ENCODE measurements at regions not wholly inside any gene's neighbourhood (a gene's known extent, or its start where the extent isn't known, plus 50 kb on each side); places are given as distances from the start of the nearest gene placed in this dataset.

DNA sequence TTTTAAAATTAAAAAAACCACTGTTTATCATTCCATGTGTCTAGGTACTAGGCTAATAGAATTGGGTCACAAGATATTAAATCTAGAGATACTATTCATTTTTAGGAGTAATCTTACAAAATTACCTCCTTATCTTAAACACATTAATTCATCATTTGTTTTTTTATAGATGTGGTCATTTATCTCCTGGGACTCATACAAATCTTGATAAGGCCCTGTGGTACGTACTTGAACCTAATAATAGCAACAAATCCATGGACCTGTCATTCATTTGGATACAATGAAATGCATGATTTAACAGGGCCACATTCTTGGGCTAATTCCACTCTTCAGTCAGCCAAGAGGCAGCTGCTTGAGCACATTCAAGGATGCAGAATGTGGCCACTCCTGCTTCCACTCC lies 66.4 kb upstream of the MARCHF11 start:
- Histone ChIP-seq H3K4me3 (ENCODE audit: low read depth, low read length) (no peak overlapping the region), H3K27me3 (ENCODE audit: insufficient read depth, low read length) (no peaks in the 10 kb centered on the region), H3K9me3 (ENCODE audit: insufficient read depth, low read depth, low read length) (no peaks in the 10 kb centered on the region), H3K36me3 (ENCODE audit: control insufficient read depth in 1 of 2, insufficient read depth in 2 of 2, low read length in 2 of 2) (no peaks in the 10 kb centered on the region), H3K9ac (ENCODE audit: low read length) (no peak overlapping the region), H3K4me1 (ENCODE audit: control insufficient read depth in 1 of 2, insufficient read depth in 2 of 2, low read length in 2 of 2) (no peaks in the 10 kb centered on the region), H3K27ac (ENCODE audit: low read depth, low read length) (no peak overlapping the region), H2AK5ac (ENCODE audit: low read length) (no peak overlapping the region), H3K79me1 (ENCODE audit: low read length) (no peaks in the 10 kb centered on the region), H3K4ac (ENCODE audit: low read depth, low read length) (no peak overlapping the region), H4K12ac (ENCODE audit: low read depth, low read length) (no peak overlapping the region), H2AFZ (ENCODE audit: insufficient read depth, low read length, poor library complexity) (no peak overlapping the region), H3K14ac (ENCODE audit: low read length) (no peak overlapping the region), H4K91ac (ENCODE audit: low read depth, low read length) (no peak overlapping the region), H3K79me2 (ENCODE audit: control insufficient read depth, insufficient read depth, low read length, poor library complexity) (no peaks in the 10 kb centered on the region), H2BK120ac (ENCODE audit: insufficient read depth, low read length, poor library complexity) (no peak overlapping the region), H3K4me2 (ENCODE audit: low read length) (no peak overlapping the region), H3K18ac (ENCODE audit: low read length) (no peak overlapping the region), H2BK5ac (ENCODE audit: low read depth, low read length, poor library complexity) (no peak overlapping the region), H3K23ac (ENCODE audit: low read length) (no peak overlapping the region), H2BK12ac (ENCODE audit: low read length) (no peak overlapping the region), H4K8ac (ENCODE audit: low read depth, low read length) (no peak overlapping the region)
- WGBS (ENCODE audit: extremely low coverage, insufficient coverage, insufficient read length) = no CpG with 5 or more reads among the region's 1 CpG
- no peak for DNase-seq

DNA sequence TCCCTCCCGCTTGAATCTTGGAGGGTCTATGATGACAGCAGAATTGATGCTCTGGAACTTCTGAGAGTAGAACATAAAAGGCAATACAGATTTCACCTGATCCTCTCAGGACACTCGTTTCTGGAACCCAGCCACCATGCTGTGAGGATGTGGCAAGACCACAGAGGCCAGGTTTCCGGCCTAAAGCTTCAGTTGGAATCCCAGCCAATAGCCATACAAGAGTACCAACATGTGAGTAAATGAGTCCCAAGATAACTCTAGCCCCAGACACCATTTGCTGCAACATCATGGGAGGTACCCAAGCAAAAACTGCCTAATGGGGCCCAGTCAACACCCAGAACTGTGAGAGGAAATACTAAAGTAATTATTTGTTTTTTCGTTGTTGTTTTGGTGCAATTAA lies 65.7 kb upstream of the MARCHF11 start:
- Histone ChIP-seq H2BK12ac (ENCODE audit: low read length) (no peak overlapping the region), H3K9me3 (ENCODE audit: insufficient read depth, low read depth, low read length) (no peaks in the 10 kb centered on the region), H2AFZ (ENCODE audit: insufficient read depth, low read length, poor library complexity) (no peak overlapping the region), H3K27me3 (ENCODE audit: insufficient read depth, low read length) (no peaks in the 10 kb centered on the region), H3K4ac (ENCODE audit: low read depth, low read length) (no peak overlapping the region), H2BK5ac (ENCODE audit: low read depth, low read length, poor library complexity) (no peak overlapping the region), H3K14ac (ENCODE audit: low read length) (no peak overlapping the region), H3K18ac (ENCODE audit: low read length) (no peak overlapping the region), H2AK5ac (ENCODE audit: low read length) (no peak overlapping the region), H3K9ac (ENCODE audit: low read length) (no peak overlapping the region), H3K23ac (ENCODE audit: low read length) (no peak overlapping the region), H4K8ac (ENCODE audit: low read depth, low read length) (no peak overlapping the region), H3K4me1 (ENCODE audit: control insufficient read depth in 1 of 2, insufficient read depth in 2 of 2, low read length in 2 of 2) (no peaks in the 10 kb centered on the region), H3K27ac (ENCODE audit: low read depth, low read length) (no peak overlapping the region), H3K79me1 (ENCODE audit: low read length) (no peaks in the 10 kb centered on the region), H2BK120ac (ENCODE audit: insufficient read depth, low read length, poor library complexity) (no peak overlapping the region), H3K36me3 (ENCODE audit: control insufficient read depth in 1 of 2, insufficient read depth in 2 of 2, low read length in 2 of 2) (no peaks in the 10 kb centered on the region), H4K91ac (ENCODE audit: low read depth, low read length) (no peak overlapping the region), H3K4me2 (ENCODE audit: low read length) (no peak overlapping the region), H4K12ac (ENCODE audit: low read depth, low read length) (no peak overlapping the region), H3K79me2 (ENCODE audit: control insufficient read depth, insufficient read depth, low read length, poor library complexity) (no peaks in the 10 kb centered on the region), H3K4me3 (ENCODE audit: low read depth, low read length) (no peak overlapping the region)
- WGBS (ENCODE audit: extremely low coverage, insufficient coverage, insufficient read length) = no CpG with 5 or more reads among the region's 4 CpGs
- DNase-seq = no peak

- no peak overlapping the region for H3K18ac ChIP-seq (ENCODE audit: low read length)
- no peak overlapping the region for H3K4ac ChIP-seq (ENCODE audit: low read depth, low read length)
- H3K4me3 ChIP-seq (ENCODE audit: low read depth, low read length) = no peak overlapping the region
- no peak overlapping the region for H2BK120ac ChIP-seq (ENCODE audit: insufficient read depth, low read length, poor library complexity)
- no peak overlapping the region for H2BK12ac ChIP-seq (ENCODE audit: low read length)
- no peak overlapping the region for H4K91ac ChIP-seq (ENCODE audit: low read depth, low read length)
- no peak overlapping the region for H3K14ac ChIP-seq (ENCODE audit: low read length)
- H4K12ac ChIP-seq (ENCODE audit: low read depth, low read length) = no peak overlapping the region
- no peak overlapping the region for H4K8ac ChIP-seq (ENCODE audit: low read depth, low read length)
- no peak overlapping the region for H3K4me2 ChIP-seq (ENCODE audit: low read length)
- H2BK5ac ChIP-seq (ENCODE audit: low read depth, low read length, poor library complexity) = no peak overlapping the region
- no CpG with 5 or more reads among the region's 1 CpG for WGBS (ENCODE audit: extremely low coverage, insufficient coverage, insufficient read length)
- H3K23ac ChIP-seq (ENCODE audit: low read length) = no peak overlapping the region
- no peak overlapping the region for H2AFZ ChIP-seq (ENCODE audit: insufficient read depth, low read length, poor library complexity)
- no peaks in the 10 kb centered on the region for H3K36me3 ChIP-seq (ENCODE audit: control insufficient read depth in 1 of 2, insufficient read depth in 2 of 2, low read length in 2 of 2)
- no peak for DNase-seq
- no peak overlapping the region for H2AK5ac ChIP-seq (ENCODE audit: low read length)
- H3K27ac ChIP-seq (ENCODE audit: low read depth, low read length) = no peak overlapping the region
- no peaks in the 10 kb centered on the region for H3K79me2 ChIP-seq (ENCODE audit: control insufficient read depth, insufficient read depth, low read length, poor library complexity)
- H3K9me3 ChIP-seq (ENCODE audit: insufficient read depth, low read depth, low read length) = no peaks in the 10 kb centered on the region
- H3K4me1 ChIP-seq (ENCODE audit: control insufficient read depth in 1 of 2, insufficient read depth in 2 of 2, low read length in 2 of 2) = no peaks in the 10 kb centered on the region
- H3K27me3 ChIP-seq (ENCODE audit: insufficient read depth, low read length) = no peaks in the 10 kb centered on the region
- H3K9ac ChIP-seq (ENCODE audit: low read length) = no peak overlapping the region
- H3K79me1 ChIP-seq (ENCODE audit: low read length) = no peaks in the 10 kb centered on the region
Measured at GRCh38 chr5:16238018-16238417, 58.4 kb upstream of the MARCHF11 start.

DNA sequence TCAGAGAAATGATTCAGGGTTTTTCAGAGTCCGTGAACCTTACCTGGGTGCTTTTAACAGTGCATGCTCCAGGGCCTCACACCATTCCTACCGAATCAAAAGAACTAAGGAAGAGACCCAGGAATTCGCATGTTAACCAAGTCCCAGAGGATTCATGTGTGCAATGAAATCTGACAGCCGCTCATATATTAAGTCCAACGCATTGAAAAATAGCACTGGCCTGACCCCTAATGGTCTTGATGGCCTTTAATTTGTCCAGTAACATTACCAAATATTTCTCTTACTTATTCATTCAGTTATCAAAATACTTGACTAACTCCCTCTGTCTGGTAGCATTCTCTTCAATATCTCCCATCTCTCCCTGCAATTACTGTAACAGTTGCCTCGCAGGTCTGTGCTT lies 55.0 kb upstream of the MARCHF11 start:
- Histone ChIP-seq H3K27ac (ENCODE audit: low read depth, low read length) (no peak overlapping the region), H3K79me2 (ENCODE audit: control insufficient read depth, insufficient read depth, low read length, poor library complexity) (no peaks in the 10 kb centered on the region), H2BK12ac (ENCODE audit: low read length) (no peak overlapping the region), H2BK5ac (ENCODE audit: low read depth, low read length, poor library complexity) (no peak overlapping the region), H3K4me3 (ENCODE audit: low read depth, low read length) (no peak overlapping the region), H3K9me3 (ENCODE audit: insufficient read depth, low read depth, low read length) (no peaks in the 10 kb centered on the region), H3K79me1 (ENCODE audit: low read length) (no peaks in the 10 kb centered on the region), H2AK5ac (ENCODE audit: low read length) (no peak overlapping the region), H3K23ac (ENCODE audit: low read length) (no peak overlapping the region), H3K4ac (ENCODE audit: low read depth, low read length) (no peak overlapping the region), H3K14ac (ENCODE audit: low read length) (no peak overlapping the region), H3K18ac (ENCODE audit: low read length) (no peak overlapping the region), H4K91ac (ENCODE audit: low read depth, low read length) (no peak overlapping the region), H3K36me3 (ENCODE audit: control insufficient read depth in 1 of 2, insufficient read depth in 2 of 2, low read length in 2 of 2) (no peaks in the 10 kb centered on the region), H4K8ac (ENCODE audit: low read depth, low read length) (no peak overlapping the region), H4K12ac (ENCODE audit: low read depth, low read length) (no peak overlapping the region), H3K4me1 (ENCODE audit: control insufficient read depth in 1 of 2, insufficient read depth in 2 of 2, low read length in 2 of 2) (no peaks in the 10 kb centered on the region), H3K4me2 (ENCODE audit: low read length) (no peak overlapping the region), H3K9ac (ENCODE audit: low read length) (no peak overlapping the region), H2BK120ac (ENCODE audit: insufficient read depth, low read length, poor library complexity) (no peak overlapping the region), H3K27me3 (ENCODE audit: insufficient read depth, low read length) (no peaks in the 10 kb centered on the region), H2AFZ (ENCODE audit: insufficient read depth, low read length, poor library complexity) (no peak overlapping the region)
- no CpG with 5 or more reads among the region's 6 CpGs for WGBS (ENCODE audit: extremely low coverage, insufficient coverage, insufficient read length)
- no peak for DNase-seq
